ENCODE measurements at regions not wholly inside any gene's neighbourhood (a gene's known extent, or its start where the extent isn't known, plus 50 kb on each side); places are given as distances from the start of the nearest gene placed in this dataset.

DNA sequence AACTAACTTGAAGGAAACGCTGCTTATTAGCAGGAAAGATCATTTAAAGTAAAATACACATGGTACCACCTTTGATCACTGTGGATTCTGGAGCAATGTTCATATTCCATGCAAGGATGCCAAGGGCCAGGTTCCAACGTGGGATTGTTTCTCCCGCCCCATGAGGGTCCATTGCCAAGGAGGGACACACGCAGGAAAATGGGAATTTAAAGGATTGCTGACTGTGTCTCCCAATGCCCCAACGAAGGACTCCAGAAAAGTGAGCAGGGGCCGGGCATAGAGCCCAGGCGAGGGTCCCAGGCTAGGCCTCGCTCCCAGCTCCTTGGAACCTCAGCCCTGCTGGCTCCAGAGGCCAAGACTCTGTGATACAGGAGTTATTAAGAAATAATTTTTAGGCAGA lies 111.2 kb downstream of the DACT2 start:
- POLR2A ChIA-PET: no interaction called here
- no peak for DNase-seq (ENCODE audit: extremely low spot score)
- CTCF ChIA-PET: no interaction called here
- TF ChIP-seq HDGF (IDR thresholded peaks at IDR 0.05; ENCODE audit: borderline replicate concordance): no peak
- TF ChIP-seq CTBP1 (IDR thresholded peaks at IDR 0.05; ENCODE audit: borderline replicate concordance): no peak
- TF ChIP-seq FOXA1 (IDR thresholded peaks at IDR 0.05): no peak
- no peak for TF ChIP-seq FOXM1 (IDR thresholded peaks at IDR 0.05; ENCODE audit: borderline replicate concordance)
- TF ChIP-seq LEF1 (IDR thresholded peaks at IDR 0.05; ENCODE audit: borderline replicate concordance): no peak
- TF ChIP-seq TARDBP (IDR thresholded peaks at IDR 0.05): no peak
- TF ChIP-seq, protein P1, sequence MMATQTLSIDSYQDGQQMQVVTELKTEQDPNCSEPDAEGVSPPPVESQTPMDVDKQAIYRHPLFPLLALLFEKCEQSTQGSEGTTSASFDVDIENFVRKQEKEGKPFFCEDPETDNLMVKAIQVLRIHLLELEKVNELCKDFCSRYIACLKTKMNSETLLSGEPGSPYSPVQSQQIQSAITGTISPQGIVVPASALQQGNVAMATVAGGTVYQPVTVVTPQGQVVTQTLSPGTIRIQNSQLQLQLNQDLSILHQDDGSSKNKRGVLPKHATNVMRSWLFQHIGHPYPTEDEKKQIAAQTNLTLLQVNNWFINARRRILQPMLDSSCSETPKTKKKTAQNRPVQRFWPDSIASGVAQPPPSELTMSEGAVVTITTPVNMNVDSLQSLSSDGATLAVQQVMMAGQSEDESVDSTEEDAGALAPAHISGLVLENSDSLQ (IDR thresholded peaks at IDR 0.05): no peak
- TF ChIP-seq SUZ12 (IDR thresholded peaks at IDR 0.05): no peak
- no peak for TF ChIP-seq ARNT (IDR thresholded peaks at IDR 0.05)
- no peak for TF ChIP-seq BHLHE40 (IDR thresholded peaks at IDR 0.05; ENCODE audit: borderline replicate concordance)

DNA sequence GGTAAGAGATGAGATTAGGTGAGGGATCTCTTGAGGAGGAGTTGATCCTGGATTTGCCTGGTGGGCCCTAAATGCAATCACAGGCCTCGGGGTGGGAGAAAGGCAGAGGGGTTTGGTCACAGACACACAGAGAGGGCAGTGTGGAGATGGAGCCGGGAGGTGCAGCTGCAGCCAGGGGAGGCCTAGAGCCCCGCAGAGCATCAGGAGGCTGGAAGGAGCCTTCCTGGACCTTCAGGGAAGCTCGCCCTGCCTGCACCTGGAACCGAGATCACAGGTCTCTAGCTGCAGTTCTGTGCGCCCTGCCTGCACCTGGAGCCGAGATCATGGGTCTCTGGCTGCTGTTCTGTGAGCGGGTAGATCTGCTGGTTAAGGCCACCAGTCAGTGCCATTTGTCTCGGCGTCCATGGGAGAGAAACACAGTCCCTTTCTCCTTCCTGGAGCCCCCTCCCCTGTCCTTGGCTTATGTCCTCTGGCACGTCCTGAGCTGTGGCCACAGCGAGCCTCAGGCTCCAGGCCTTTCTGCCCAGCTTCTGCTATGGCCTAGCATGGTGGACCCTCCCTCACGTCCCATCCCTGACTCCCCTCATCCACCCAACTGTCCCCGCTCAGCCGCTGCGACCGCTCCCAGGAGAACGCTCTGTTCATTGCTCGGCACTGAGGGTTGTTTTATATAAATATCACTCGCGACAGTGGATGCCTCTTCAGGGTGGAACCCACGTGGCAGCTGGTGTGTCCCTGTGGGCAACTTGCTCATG lies 112.0 kb downstream of the DACT2 start:
- DNase-seq (ENCODE audit: extremely low spot score): no peak
- ChIA-PET POLR2A (no interaction called here), CTCF (no interaction called here)
- TF ChIP-seq FOXA1 (IDR thresholded peaks at IDR 0.05): no peak

DNA sequence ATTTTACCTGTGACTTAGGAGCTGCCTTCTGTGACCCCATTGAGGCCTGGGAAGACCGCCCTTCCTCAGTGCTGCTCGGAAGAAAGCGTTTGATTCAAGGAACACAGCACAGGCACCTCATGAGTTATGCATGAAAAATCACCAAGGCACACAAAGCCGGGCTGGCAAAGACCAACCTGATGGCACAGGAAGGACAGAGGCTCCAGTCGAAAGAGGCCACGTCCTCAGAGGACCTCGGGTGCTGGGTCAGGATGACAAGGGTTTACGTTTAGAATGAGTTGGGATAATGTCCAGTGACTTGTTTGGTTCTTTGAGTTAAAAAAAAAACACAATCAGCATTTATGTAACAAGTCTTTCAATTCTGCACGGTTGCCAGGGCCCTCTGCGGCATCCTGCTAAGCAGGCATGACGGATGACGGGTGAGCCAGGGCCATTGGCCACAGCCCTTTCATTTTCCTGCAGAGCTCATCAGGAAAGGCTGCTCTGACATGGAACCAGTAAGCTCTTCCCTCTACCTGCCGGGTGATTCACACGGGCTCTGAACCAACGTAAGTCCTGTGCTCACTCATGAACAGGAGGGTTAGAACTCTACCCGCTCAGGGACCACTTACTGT lies 112.8 kb downstream of the DACT2 start:
- ChIA-PET CTCF (no interaction called here), POLR2A (no interaction called here)
- DNase-seq (ENCODE audit: extremely low spot score): no peak
- no peak for TF ChIP-seq ELF4 (IDR thresholded peaks at IDR 0.05)
- no peak for TF ChIP-seq NFRKB (IDR thresholded peaks at IDR 0.05)
- no peak for TF ChIP-seq FOXK2 (IDR thresholded peaks at IDR 0.05)
- no peak for TF ChIP-seq ZNF384 (IDR thresholded peaks at IDR 0.05)
- no peak for TF ChIP-seq FOXA1 (IDR thresholded peaks at IDR 0.05)
- TF ChIP-seq SP1 (IDR thresholded peaks at IDR 0.05): no peak
- TF ChIP-seq LEF1 (IDR thresholded peaks at IDR 0.05; ENCODE audit: borderline replicate concordance): no peak
- no peak for TF ChIP-seq CTBP1 (IDR thresholded peaks at IDR 0.05; ENCODE audit: borderline replicate concordance)
- TF ChIP-seq, protein P1 (IDR thresholded peaks at IDR 0.05): no peak

DNA sequence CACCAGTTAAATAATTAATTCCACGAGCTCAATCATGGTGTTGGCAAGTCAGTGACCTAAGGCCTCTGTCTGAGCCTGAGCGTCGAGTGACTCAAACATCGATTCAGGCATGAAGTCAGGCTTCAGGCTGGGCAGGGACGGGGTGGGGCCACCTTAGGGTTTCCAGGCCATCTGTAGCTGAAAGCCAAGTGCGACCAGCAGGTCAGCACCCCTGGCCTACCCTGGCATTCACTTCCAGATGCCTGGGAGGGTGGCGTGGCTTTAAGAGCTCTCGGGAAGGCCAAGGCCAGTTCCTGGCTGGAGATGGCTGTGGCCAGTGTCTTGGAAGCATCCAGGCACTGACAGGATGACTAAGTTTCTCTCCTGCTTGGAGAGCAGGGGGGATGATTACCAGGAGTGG lies 113.4 kb downstream of the DACT2 start:
- TF ChIP-seq HDGF (IDR thresholded peaks at IDR 0.05; ENCODE audit: borderline replicate concordance) (no peak), CTBP1 (IDR thresholded peaks at IDR 0.05; ENCODE audit: borderline replicate concordance) (no peak), L3MBTL2 (conservative IDR thresholded peaks at IDR 0.05) (no peak), ZNF384 (IDR thresholded peaks at IDR 0.05) (no peak), FOXM1 (IDR thresholded peaks at IDR 0.05; ENCODE audit: borderline replicate concordance) (no peak), TARDBP (IDR thresholded peaks at IDR 0.05) (no peak), LEF1 (IDR thresholded peaks at IDR 0.05; ENCODE audit: borderline replicate concordance) (no peak), SP1 (IDR thresholded peaks at IDR 0.05) (no peak), SUZ12 (IDR thresholded peaks at IDR 0.05) (no peak), FOXK2 (IDR thresholded peaks at IDR 0.05) (no peak), FOXA1 (IDR thresholded peaks at IDR 0.05) (no peak), NFRKB (IDR thresholded peaks at IDR 0.05) (no peak), BHLHE40 (IDR thresholded peaks at IDR 0.05; ENCODE audit: borderline replicate concordance) (no peak), ELF4 (IDR thresholded peaks at IDR 0.05) (no peak)
- TF ChIP-seq, protein P1 (IDR thresholded peaks at IDR 0.05): no peak
- CTCF ChIA-PET: no interaction called here
- POLR2A ChIA-PET: no interaction called here
- no peak for DNase-seq (ENCODE audit: extremely low spot score)

DNA sequence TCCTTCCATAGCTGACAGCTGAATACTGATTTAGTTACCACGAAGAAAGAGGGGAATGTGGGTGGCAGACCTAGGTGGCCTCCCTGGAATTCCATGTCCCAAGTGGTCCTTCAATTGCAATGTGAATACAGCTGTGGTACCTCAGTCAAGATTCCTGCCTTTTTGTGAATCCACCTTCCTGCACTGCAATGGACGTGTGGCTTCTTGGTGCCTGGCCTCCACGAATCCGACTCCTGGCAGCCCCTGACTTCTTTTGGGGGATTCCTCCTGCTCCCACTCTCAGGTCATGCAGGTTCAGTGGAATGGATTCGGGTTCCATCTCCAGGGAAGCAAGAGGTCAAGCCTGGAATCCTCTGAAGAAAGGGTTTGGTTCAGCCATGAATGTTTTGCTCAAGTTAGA lies 117.8 kb downstream of the DACT2 start:
- TF ChIP-seq BHLHE40 (IDR thresholded peaks at IDR 0.05; ENCODE audit: borderline replicate concordance) (no peak), SUZ12 (IDR thresholded peaks at IDR 0.05) (no peak), NFRKB (IDR thresholded peaks at IDR 0.05) (no peak), CTBP1 (IDR thresholded peaks at IDR 0.05; ENCODE audit: borderline replicate concordance) (no peak), L3MBTL2 (conservative IDR thresholded peaks at IDR 0.05) (no peak), TARDBP (IDR thresholded peaks at IDR 0.05) (no peak), HDGF (IDR thresholded peaks at IDR 0.05; ENCODE audit: borderline replicate concordance) (no peak), ZNF384 (IDR thresholded peaks at IDR 0.05) (no peak), ARNT (IDR thresholded peaks at IDR 0.05) (no peak), FOXM1 (IDR thresholded peaks at IDR 0.05; ENCODE audit: borderline replicate concordance) (no peak), ELF4 (IDR thresholded peaks at IDR 0.05) (no peak), FOXA1 (IDR thresholded peaks at IDR 0.05) (no peak)
- TF ChIP-seq, protein P1 (IDR thresholded peaks at IDR 0.05): no peak
- CTCF ChIA-PET: interaction anchor here (1.0 to 1.4 kb wide), 4 partner anchors 40 to 130 kb away, joined by 3 to 4 read pairs (median 3); no protein-coding TSS in a partner anchor
- POLR2A ChIA-PET: interaction anchor here (0.8 kb wide), 1 partner anchor 131 kb away, joined by 3 read pairs; no protein-coding TSS in a partner anchor
- DNase-seq (ENCODE audit: extremely low spot score): no peak
